Effector CD8-positive, alpha-beta T cell (primary cell): ENCODE measurements at regions not wholly inside any gene's neighbourhood (a gene's known extent, or its start where the extent isn't known, plus 50 kb on each side); places are given as distances from the start of the nearest gene placed in this dataset.
"Not testable (repeated sequence)": the region's sequence is repeated elsewhere in the genome, so short reads cannot be mapped to it uniquely, and the experiment has no call there.

Experiments used
- DNase-seq: peaks from one replicate; lab custom pipeline; 2025; lab: John Stamatoyannopoulos, UW

GRCh38 chr9:90060256-90060655, 455.4 kb downstream of the GADD45G start:
- DNase-seq, result no peak

- no peak for DNase-seq
Measured at GRCh38 chr9:90061187-90061586, 456.4 kb downstream of the GADD45G start.

GRCh38 chr9:90062982-90063381, 458.2 kb downstream of the GADD45G start:
- no peak for DNase-seq

- DNase-seq, result no peak
Measured at GRCh38 chr9:90064248-90064647, 459.4 kb downstream of the GADD45G start.

GRCh38 chr9:90064971-90065370, 460.2 kb downstream of the GADD45G start:
- DNase-seq, result no peak

- no peak for DNase-seq
Measured at GRCh38 chr9:90065851-90066250, 461.0 kb downstream of the GADD45G start.

- no peak for DNase-seq
Measured at GRCh38 chr9:90069085-90069484, 464.3 kb downstream of the GADD45G start.

GRCh38 chr9:90070056-90070455, 465.2 kb downstream of the GADD45G start:
- DNase-seq, result no peak

GRCh38 chr9:90070469-90070868, 465.7 kb downstream of the GADD45G start:
- no peak for DNase-seq

GRCh38 chr9:90070931-90071660, 466.3 kb downstream of the GADD45G start:
- DNase-seq, result no peak

- DNase-seq, result no peak
Measured at GRCh38 chr9:90073186-90073945, 468.6 kb downstream of the GADD45G start.

GRCh38 chr9:90074316-90074962, 469.6 kb downstream of the GADD45G start:
- DNase-seq, result no peak

- DNase-seq, result not testable (repeated sequence)
Measured at GRCh38 chr9:90077598-90077997, 472.8 kb downstream of the GADD45G start.

GRCh38 chr9:90078988-90079421, 474.2 kb downstream of the GADD45G start:
- DNase-seq, result no peak

GRCh38 chr9:90085633-90086032, 480.8 kb downstream of the GADD45G start:
- DNase-seq, result no peak

GRCh38 chr9:90086101-90086511, 481.3 kb downstream of the GADD45G start:
- no peak for DNase-seq

- DNase-seq, result no peak
Measured at GRCh38 chr9:90088434-90088833, 483.6 kb downstream of the GADD45G start.

- DNase-seq, result no peak
Measured at GRCh38 chr9:90088856-90089255, 484.0 kb downstream of the GADD45G start.

- DNase-seq, result no peak
Measured at GRCh38 chr9:90090997-90091396, 486.2 kb downstream of the GADD45G start.

GRCh38 chr9:90092508-90092907, 487.7 kb downstream of the GADD45G start:
- no peak for DNase-seq

GRCh38 chr9:90095682-90096081, 490.9 kb downstream of the GADD45G start:
- DNase-seq, result no peak

GRCh38 chr9:90097237-90097636, 492.4 kb downstream of the GADD45G start:
- DNase-seq, result no peak

- DNase-seq, result no peak
Measured at GRCh38 chr9:90098408-90098807, 493.6 kb downstream of the GADD45G start.
